HepG2 (cell line): ENCODE measurements at regions not wholly inside any gene's neighbourhood (a gene's known extent, or its start where the extent isn't known, plus 50 kb on each side); places are given as distances from the start of the nearest gene placed in this dataset.

Experiments used
- FOXA3 ChIP-seq: IDR thresholded peaks from 2 replicates; pipeline ENCODE4 v1.6.1; 2016; ENCODE audit warnings: missing genetic modification reagents, missing compliant biosample characterization
- MZF1 ChIP-seq: sonication (generic); formaldehyde crosslinking; IDR thresholded peaks from 2 replicates; pipeline ENCODE4 v1.8.1; 2023; ENCODE audit warnings: mild to moderate bottlenecking, missing genetic modification reagents, borderline replicate concordance
- SIN3A ChIP-seq: IDR thresholded peaks from 2 replicates; pipeline ENCODE4 v1.6.1; 2011; ENCODE audit warnings: low read depth, mild to moderate bottlenecking, control low read depth, low read length, borderline replicate concordance
- SMC3 ChIP-seq: IDR thresholded peaks from 2 replicates; pipeline ENCODE4 v1.6.1; 2011; ENCODE audit warnings: low read length, improper control_type of control experiment
- SRSF9 ChIP-seq: fragments of 200-400 bp; formaldehyde crosslinking; IDR thresholded peaks from 2 replicates; pipeline ENCODE4 v1.6.1; 2018; ENCODE audit warnings: borderline replicate concordance, mild to moderate bottlenecking, low read depth, low read length; ENCODE audit not compliant: insufficient read depth, poor library complexity, severe bottlenecking
- ZNF644 ChIP-seq: IDR thresholded peaks from 2 replicates; pipeline ENCODE4 v1.6.1; 2016; ENCODE audit warnings: low read depth
- TF ChIP-seq, protein P1 (sequence below): sonication (generic); formaldehyde crosslinking; IDR thresholded peaks from 2 replicates; pipeline ENCODE4 v1.4.0; 2020; ENCODE audit warnings: missing genetic modification reagents; ENCODE audit errors: not compliant biosample characterization

DNA sequence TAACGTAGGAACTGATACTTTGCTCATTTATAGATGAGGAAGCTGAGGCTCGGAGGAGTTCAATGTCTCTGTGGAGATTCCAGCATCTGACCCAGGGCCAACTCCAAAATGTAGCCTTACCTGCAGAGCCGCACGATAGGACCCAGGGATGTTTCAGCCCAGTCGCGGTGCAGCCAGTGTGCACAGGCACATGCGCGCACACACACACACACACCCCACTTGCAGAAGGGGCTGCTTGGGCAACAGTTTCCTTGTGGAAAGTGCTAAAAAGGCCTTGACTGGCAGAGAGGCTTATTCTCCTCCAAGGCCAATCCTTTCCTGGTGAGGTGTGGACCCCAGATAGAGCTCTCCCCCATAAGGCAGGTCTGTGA, 101.7 kb downstream of the ZFP36L2 start:
- no peak for TF ChIP-seq MZF1
- TF ChIP-seq, protein P1, sequence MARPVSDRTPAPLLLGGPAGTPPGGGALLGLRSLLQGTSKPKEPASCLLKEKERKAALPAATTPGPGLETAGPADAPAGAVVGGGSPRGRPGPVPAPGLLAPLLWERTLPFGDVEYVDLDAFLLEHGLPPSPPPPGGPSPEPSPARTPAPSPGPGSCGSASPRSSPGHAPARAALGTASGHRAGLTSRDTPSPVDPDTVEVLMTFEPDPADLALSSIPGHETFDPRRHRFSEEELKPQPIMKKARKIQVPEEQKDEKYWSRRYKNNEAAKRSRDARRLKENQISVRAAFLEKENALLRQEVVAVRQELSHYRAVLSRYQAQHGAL (CRISPR knock-in tag) = no peak
- TF ChIP-seq SMC3 = no peak
- no peak for TF ChIP-seq SIN3A
- no peak for TF ChIP-seq FOXA3 (CRISPR knock-in tag)
- no peak for TF ChIP-seq SRSF9
- no peak for TF ChIP-seq ZNF644 (CRISPR knock-in tag)
